HG03175 (cell line): ENCODE measurements at regions not wholly inside any gene's neighbourhood (a gene's known extent, or its start where the extent isn't known, plus 50 kb on each side); places are given as distances from the start of the nearest gene placed in this dataset.

Experiments
- ATAC-seq: cut with Tn5 transposase; IDR thresholded peaks from one replicate; pipeline ENCODE4 v1.9.1; 2021; ENCODE audit warnings: mild to moderate bottlenecking, moderate library complexity; ENCODE audit not compliant: unreplicated experiment

DNA sequence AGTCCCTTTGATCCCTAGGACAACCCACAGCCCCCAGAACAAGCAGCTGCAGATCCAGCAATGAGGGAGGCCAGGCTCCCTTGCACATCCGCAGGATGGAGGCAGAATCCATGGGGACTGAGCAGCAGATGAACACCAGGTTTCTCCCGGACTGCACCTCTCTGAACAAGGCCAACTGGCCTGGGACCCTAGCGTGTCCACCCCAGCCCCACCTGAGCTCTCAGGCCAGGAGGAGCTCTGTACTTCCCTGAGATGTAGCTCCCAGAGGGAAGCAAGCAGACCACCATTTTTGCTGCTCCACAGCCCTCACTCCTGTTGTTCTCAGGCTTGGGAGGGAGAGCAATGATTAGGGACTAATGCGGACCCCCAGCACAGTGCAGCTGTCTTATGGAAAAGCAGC is 1195.8 kb downstream of the PCDH18 start:
- no peak for ATAC-seq

DNA sequence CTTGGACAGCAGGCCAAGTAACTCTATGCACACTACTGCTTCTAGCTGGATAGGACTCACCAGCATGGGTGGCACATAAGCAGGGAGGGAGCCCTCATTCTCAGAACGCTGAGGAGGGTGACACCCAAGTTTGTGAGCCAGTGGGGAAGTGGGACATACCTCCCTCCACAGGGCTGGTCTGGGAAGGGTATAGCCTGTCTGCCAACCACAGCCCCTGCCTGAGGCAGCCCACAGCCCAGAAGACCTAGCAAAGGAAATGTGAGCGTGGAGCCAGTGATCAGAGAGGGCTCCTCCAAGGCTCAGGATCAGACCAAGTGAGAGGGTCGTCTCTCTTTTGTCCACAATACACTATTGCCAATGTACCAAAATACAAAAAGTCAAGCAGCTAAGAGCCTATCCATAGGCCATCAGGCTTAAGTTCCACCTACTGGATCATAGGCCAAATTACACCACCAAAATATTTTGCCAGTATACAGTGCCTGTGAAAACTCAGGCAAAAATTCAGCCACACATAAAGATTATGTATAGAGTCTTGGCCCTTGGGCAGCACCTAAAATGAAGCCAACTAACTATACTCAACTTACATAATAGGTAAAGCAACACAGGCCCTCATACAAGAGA is 1203.1 kb downstream of the PCDH18 start:
- ATAC-seq: no peak

DNA sequence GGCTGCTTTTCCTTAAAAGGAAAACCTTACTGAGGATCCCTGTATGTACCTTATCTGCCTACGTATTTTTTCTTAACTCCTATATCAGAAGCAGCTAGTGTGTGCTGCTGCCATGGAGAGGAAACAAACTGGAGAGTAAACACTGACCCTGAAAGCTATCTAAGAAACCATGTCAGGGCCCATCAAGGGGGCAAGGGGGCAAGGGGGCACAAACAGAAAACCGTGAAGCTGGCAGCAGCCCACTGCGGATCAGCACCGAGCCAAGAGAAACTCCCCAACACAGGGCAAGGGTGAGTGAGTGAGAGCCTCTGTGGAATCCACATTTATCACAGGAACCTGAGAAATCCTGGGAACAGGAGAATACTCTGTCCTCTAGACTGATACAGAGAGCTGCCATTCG is 1204.2 kb downstream of the PCDH18 start:
- ATAC-seq: no peak

DNA sequence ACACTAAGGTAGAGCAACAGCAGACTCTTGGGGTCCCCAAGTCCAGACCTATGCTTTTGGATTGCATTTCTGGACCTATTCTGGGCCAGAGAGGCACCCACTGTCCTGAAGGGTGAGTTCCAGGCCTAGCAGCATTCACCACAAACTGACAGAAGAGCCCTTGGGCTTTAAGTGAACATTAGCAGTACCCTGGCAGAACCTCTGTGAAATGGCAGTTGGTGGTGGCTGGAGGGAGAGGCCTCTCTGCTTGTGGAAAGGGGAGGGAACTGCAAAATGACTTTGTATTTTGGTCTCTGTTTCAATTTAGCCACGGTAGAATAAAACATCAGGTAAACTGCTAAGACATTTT is 1211.9 kb downstream of the PCDH18 start:
- ATAC-seq: no peak

DNA sequence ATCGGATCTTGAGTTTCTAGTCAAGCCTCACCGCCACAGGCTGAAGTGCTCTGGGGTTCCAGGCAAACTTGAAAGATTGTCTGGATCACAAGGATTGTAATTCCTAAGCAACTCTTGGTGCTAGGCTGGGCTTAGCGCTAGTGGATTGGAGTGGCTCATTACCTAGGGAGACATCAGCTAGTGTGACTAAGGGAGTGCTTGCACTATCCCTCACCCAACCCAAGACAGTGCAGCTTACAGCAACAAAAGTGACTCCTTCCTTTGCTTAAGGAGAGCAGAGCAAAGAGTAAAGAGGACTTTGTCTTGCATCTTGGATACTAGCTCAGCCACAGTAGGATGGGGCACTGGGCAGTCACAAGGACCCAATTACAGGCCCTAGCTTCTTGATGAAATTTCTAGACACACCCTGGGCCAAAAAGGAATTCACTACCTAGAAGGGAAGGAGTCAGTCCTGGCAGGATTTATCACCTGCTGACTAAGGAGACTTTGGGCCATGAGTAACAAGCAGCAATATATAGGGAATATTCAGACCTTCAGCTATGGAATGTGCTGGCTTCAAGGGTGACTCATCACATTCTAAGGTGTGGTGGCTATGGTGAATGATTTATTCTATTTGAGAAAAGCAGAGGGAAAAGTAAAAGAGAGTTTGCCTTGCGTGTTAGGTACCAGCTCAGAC is 1212.4 kb downstream of the PCDH18 start:
- no peak for ATAC-seq

DNA sequence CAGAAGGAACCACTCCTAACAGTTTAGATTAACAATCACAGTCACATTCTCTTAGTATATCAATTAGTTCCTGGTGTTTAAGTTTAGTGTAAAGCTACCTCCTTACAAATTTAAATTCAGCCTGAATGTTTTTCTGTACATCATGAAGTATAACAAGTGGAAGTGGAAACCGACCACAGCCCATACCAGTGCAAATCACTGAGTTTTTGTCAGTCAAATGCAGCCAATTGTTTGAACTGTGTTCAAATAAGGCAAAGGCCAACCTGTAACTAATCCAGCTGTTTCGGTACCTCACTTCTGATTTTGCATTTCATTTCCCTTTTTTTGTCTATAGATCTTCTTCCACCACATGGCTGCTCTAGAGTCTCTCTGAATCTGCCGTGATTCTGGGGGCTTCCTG is 1215.3 kb downstream of the PCDH18 start:
- no peak for ATAC-seq

DNA sequence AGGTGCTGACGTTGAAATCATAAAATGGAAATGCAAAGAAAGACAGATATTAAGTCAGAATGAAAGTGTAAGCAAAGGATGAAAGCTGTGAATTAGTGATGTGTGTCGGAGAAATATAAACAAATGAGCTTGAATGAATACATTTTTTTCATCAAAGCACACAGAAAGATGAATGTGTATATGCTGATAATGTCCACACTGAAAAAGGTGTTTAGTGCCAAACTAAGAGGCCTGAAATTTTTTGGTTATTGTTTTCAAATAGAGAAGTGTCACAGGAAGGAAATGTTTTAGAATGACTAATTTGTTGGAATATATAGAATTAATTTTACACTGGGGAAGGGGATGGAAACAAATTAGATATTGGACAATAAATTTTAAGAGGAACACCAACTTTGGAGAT is 1217.6 kb downstream of the PCDH18 start:
- no peak for ATAC-seq

DNA sequence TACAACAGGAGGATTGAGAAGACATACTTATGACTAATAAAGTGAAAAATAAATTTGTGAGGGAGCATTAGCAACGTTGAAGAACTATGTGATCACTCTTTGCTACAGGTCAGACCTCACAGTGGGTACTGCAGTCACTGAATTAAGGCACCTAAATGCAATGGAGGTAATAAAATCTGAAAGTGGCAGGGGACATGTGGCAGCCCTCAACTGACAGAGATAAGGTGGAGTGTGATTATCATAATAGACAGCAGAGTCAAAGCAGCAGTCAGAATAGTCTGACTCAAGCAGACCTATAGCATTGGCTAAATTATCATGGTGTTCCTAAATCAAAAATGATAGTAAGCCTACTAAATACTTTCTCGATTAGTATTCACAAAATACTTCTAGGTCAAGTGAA is 1220.5 kb downstream of the PCDH18 start:
- no peak for ATAC-seq

DNA sequence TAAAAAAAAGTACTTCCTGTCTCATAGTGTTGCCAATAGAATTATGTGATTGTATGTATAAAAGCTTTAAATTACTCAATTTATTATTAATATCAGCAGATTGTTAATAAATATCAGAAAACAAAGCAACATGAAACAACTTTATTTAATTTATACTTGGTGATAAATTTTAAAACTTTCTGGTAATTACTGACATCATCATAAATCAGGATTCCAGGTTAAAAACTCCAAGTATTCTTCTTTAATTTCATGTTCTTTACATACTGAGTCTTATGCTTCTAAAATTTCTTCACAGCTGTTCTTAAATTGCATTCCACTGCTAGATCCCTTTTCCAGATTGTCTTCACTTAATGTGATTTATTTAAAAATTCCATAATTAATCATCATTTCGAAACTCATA is 1224.5 kb downstream of the PCDH18 start:
- no peak for ATAC-seq

DNA sequence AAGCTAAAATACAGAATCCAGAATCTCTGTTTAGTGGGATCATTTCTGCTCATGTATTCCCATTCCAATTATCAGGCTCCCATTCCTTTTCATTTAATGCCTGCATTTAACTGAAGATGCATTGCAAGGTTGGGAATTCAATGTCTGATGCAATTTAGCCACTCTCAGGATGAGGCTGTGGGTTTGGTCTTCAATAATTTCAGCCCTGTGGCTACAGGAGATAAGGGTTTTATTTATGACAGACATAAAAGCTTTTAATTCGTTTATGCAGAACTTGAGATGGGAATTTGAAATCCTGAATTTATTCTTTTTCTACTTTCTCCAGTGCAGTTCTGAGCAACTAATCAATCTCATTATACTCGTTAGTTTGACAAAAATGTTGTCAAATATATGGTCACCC is 1225.9 kb downstream of the PCDH18 start:
- ATAC-seq: no peak

DNA sequence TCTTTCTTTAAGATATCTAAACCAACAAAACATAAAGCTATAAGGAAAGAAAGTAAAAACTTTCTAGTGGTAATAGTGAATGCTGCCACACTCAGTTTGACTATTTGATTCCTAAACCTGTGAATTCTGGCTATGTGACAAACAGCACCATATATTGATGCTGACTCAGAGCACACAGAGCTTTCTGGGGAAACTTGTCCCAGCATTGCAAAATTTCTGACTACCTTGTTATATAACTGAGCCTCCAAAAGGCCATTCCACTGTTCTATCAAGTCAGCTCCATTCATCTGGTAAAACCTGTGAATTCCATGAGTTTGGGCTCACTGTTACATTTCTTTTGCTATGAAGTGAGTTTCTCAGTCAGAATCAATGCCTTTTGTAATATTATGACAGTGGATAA is 1229.7 kb downstream of the PCDH18 start:
- ATAC-seq: no peak

DNA sequence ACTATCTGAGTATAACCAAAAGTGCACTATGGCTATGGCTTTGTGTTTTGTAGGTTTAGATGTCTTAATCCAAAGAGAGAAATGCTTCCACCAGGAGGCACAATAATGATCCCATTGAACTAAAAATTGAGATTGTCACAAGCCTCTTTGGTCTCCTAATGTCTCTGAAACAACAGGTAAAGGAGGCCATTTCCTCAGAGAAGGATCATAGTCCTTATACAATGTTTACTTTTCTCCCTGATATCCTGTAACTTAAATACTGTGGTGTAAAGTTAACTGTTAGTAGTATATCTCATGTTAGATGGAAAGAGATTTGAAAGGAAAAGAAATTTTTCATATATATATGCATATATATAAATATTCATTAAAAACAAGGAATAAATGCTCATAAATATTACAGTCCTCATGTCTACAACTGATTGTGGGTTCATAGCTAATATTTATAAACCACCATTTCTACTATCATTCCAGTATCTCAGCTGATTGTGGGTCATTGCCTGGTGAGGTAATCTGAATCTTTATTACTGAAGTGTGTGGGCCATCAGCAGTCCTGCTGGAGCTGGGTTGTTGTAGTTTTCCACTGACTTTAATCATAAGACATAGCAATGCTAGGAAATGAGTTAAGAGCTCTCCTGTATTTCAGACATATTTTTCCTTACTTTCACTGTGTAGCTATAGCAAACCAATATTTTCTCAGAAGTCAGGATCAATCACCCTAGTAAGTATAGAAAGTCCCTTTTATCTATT is 1230.4 kb downstream of the PCDH18 start:
- ATAC-seq: no peak

DNA sequence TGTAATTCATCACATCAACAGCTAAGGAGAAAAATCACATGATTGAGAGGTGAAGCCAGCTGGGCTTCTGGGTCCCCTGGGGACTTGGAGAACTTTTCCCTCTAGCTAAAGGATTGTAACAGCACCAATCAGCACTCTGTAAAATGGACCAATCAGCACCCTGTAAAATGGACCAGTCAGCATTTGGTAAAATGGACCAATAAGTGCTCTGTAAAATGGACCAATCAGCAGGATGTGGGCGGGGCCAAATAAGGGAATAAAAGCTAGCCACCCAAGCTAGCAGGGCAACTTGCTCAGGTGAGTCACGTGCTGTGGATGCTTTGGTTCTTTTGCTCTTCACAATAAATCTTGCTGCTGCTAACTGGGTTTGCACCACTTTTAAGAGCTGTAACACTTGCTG is 1248.3 kb downstream of the PCDH18 start:
- ATAC-seq: no peak

DNA sequence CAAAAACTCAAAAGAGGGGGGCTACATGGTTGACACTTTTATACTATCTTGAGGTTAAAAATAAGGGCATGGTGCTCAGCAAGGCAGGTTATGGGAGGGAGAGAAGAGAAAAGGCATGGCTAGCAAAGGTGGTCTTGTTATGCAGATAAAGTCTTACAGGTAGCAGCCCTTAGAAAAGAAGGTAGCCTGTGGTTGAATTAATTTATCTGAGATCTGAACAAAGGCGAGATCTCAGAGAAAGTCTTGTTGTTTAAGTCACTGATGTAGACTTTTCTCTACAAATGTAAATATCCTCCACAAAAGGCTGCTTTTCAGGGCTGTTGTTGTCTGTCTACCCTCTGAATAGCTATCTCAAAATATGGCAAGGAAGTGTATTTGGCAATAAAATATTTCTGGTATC is 1250.4 kb downstream of the PCDH18 start:
- ATAC-seq: no peak

DNA sequence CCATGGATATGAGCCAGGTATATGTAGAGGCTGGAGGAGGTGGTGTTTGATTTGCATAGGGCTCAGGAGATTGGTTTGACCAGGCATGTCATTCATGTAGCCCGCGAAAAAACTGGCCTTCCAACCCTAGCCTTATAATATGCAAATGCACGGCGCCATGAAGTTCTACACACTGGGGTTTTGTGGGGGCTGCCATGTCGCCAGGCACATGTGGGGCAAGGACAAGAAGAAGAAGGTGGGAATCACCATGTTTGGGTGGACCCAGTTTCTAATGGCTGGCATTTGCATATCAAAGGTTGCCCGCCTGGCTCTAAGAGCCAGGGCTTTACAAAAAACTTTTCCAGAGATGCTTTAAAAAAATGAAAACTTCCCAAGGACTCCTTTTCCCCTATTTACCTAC is 1251.0 kb downstream of the PCDH18 start:
- ATAC-seq: no peak

DNA sequence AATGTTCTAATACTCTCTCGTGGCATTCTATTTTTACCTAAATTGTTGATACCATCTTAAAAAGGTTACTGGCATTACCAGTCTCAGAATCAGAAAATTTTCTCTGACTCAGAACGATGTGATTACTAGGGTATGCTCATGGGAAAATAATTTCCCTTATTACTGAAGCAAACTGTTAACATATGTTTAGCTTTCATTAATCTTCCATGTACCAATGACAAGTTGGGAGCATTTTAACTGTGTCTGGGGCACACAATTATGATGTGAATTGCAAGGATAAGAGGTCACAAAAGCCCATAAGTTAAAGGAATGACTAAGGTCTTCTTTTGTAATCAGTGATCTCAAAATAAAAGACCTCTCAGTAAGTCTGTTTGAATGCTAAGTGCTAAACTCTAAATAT is 1254.6 kb downstream of the PCDH18 start:
- no peak for ATAC-seq

DNA sequence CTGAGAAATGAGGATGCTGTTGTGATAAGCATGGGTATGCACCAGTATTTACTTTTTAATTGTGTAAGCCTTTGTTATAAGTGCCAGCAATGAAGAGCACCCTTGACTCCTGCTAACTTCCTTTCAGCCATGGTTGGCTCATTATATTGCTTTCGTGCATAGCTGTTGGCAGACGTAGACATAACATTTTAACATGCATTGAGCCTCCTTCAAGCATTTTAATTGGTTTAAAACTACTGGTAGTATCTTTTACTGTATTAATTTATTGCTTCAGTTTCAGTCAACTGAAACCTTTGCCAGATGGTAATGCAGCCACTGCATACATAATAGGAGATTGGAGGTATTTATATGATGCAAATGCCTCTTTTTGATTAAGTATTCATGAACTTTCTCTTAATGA is 1285.4 kb downstream of the PCDH18 start:
- ATAC-seq: no peak

DNA sequence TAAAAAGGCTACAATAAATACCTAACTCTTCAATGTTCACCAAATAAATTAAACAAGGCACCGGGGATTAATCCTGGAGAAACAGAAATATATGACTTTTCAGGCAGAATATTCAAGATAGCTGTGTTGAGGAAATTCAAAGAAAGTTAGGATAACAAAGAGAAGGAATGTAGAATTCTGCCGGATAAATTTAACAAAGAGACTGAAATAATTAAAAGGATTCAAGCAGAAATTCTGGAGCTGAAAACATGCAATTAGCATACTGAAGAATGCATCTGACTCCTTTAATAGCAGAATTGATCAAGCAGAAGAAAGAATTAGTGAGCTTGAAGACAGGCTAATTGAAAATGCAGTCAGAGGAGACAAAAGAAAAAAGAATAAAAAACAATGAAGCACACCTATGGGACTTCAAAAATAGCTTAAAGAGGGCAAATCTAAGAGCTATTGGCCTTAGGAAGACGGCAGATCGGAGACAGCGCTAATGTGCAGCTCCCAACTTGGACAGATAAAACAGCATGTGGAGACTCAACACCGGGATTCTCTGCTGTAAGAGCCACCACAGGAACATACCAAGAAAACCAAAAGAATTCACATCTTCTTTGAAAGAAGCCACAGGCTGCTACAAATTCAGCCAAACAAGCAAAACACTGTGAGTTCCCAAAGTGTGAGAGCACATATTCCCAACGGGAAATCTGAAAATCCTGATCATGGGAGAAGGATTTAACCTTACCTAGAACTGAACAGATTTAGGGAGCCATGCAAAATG is 1290.9 kb downstream of the PCDH18 start:
- no peak for ATAC-seq

DNA sequence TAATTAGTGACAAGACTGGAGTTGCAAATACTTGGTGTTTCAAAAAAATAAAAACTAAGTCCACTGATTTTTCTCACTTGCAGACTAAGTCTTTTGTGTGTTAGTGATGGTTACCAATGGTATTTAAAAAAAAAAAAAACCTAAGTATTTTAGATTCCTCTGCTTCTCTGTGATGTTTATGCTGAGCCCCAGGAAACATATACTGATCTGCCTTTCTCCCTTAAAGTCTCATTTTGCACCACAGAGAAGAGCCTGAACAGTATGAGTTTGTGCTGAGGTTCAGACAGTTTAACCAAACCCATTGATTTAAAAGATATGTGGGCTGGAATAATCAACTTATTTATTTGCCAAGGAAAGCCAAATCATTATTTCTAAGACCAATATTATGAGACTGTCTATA is 1305.0 kb downstream of the PCDH18 start:
- no peak for ATAC-seq

DNA sequence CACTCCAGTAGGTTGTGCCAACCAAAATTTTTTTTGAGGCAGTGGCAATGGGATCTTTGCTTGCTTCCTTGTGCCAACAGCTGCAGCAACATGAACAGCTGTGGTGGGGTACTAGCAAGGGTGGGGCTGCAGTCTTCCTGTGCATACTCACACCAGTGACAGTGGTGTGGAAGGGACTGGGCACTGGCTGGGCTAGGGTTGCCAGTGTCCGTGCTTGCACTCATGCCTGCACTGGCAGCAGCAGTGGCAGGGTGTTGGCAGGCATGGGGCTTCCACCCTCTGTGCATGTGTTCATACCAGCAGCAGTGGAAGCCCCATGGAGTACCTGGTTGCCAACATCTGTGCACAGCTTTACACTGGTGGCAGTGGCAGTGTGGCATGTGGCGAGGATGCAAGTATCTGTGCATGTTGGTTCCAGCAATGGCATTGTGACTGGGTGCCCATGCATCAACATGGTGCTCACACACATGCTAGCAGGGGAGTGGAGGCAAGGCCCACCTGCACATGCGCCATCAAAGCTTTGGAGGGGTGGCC is 1312.6 kb downstream of the PCDH18 start:
- ATAC-seq: no peak

DNA sequence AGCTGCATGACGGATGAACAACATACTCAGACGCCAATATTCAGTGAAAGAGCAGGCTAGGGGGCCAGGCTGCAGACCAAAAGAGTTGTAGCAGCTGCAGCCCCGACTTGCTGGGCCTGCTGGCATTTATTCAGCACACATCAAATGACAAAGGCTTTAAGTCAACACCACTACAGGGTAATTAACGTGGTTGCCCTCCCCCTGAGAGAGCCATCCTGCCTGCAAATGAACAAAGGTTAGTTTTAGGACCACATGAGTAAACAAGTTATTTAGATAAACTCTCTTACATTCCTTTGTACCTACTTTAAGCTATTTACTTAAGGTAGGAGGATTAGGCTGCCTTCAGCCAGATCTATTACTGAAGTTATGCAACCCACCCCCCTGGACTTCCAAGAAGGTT is 1329.1 kb downstream of the PCDH18 start:
- no peak for ATAC-seq
